ENCODE measurements at regions not wholly inside any gene's neighbourhood (a gene's known extent, or its start where the extent isn't known, plus 50 kb on each side); places are given as distances from the start of the nearest gene placed in this dataset.

GRCh38 chr18:78812067-78812466 is 167.6 kb upstream of the SALL3 start:
- peaks cover 8% of the 10 kb centered on the region for H3K27me3 Mint-ChIP-seq (ENCODE audit: low read depth)
- H3K36me3 Mint-ChIP-seq (ENCODE audit: insufficient read depth in 2 of 2) = no peaks in the 10 kb centered on the region
- no peak overlapping the region for H3K4me3 Mint-ChIP-seq
- ATAC-seq (replicated peaks in 1 of 2) (no peak), DNase-seq (no peak)
- H3K9me3 Mint-ChIP-seq = peaks cover 3 to 6% of the 10 kb centered on the region in 2 donors
- no peaks in the 10 kb centered on the region for H3K4me1 Mint-ChIP-seq (ENCODE audit: low read depth)
- H3K27ac Mint-ChIP-seq = no peak overlapping the region

GRCh38 chr18:78813156-78813555 is 166.5 kb upstream of the SALL3 start:
- ATAC-seq (replicated peaks in 1 of 2) (no peak), DNase-seq (no peak)
- Mint-ChIP-seq H3K4me1 (ENCODE audit: low read depth) (no peaks in the 10 kb centered on the region), H3K27ac (no peak overlapping the region), H3K27me3 (ENCODE audit: low read depth) (peaks cover 8% of the 10 kb centered on the region), H3K36me3 (ENCODE audit: insufficient read depth in 2 of 2) (no peaks in the 10 kb centered on the region), H3K4me3 (no peak overlapping the region), H3K9me3 (peaks cover 3 to 6% of the 10 kb centered on the region in 2 donors)

- ATAC-seq (replicated peaks in 1 of 2) (no peak), DNase-seq (no peak)
- Mint-ChIP-seq H3K4me1 (ENCODE audit: low read depth) (no peaks in the 10 kb centered on the region), H3K9me3 (peaks cover 3 to 6% of the 10 kb centered on the region in 2 donors), H3K4me3 (no peak overlapping the region), H3K36me3 (ENCODE audit: insufficient read depth in 2 of 2) (no peaks in the 10 kb centered on the region), H3K27ac (no peak overlapping the region), H3K27me3 (ENCODE audit: low read depth) (peaks cover 8% of the 10 kb centered on the region)
Measured at GRCh38 chr18:78813936-78814710, 165.5 kb upstream of the SALL3 start.

GRCh38 chr18:78814766-78815165 is 164.9 kb upstream of the SALL3 start:
- Mint-ChIP-seq H3K36me3 (ENCODE audit: insufficient read depth in 2 of 2) (no peaks in the 10 kb centered on the region), H3K4me1 (ENCODE audit: low read depth) (no peaks in the 10 kb centered on the region), H3K9me3 (peaks cover 3 to 4% of the 10 kb centered on the region in 2 donors), H3K27me3 (ENCODE audit: low read depth) (peaks cover 8% of the 10 kb centered on the region), H3K27ac (no peak overlapping the region), H3K4me3 (no peak overlapping the region)
- DNase-seq (no peak), ATAC-seq (replicated peaks in 1 of 2) (no peak)

GRCh38 chr18:78816114-78816513 is 163.5 kb upstream of the SALL3 start:
- H3K27me3 Mint-ChIP-seq (ENCODE audit: low read depth) = peaks cover 8% of the 10 kb centered on the region
- no peak overlapping the region for H3K27ac Mint-ChIP-seq
- no peaks in the 10 kb centered on the region for H3K36me3 Mint-ChIP-seq (ENCODE audit: insufficient read depth in 2 of 2)

GRCh38 chr18:78816916-78817315 is 162.7 kb upstream of the SALL3 start:
- Mint-ChIP-seq H3K36me3 (ENCODE audit: insufficient read depth in 2 of 2) (no peaks in the 10 kb centered on the region), H3K9me3 (no peaks in the 10 kb centered on the region), H3K27me3 (ENCODE audit: low read depth) (peaks cover 8% of the 10 kb centered on the region), H3K27ac (no peak overlapping the region), H3K4me3 (no peak overlapping the region), H3K4me1 (ENCODE audit: low read depth) (no peaks in the 10 kb centered on the region)
- no peak for DNase-seq
- no peak for ATAC-seq (replicated peaks in 1 of 2)

More at GRCh38 chr18:78816114-78816513, 163.5 kb upstream of the SALL3 start:
- Mint-ChIP-seq H3K4me3 (no peak overlapping the region), H3K4me1 (ENCODE audit: low read depth) (no peaks in the 10 kb centered on the region), H3K9me3 (no peaks in the 10 kb centered on the region)
- no peak for ATAC-seq (replicated peaks in 1 of 2)
- DNase-seq = no peak

- Mint-ChIP-seq H3K27ac (no peak overlapping the region), H3K27me3 (ENCODE audit: low read depth) (peaks cover 8% of the 10 kb centered on the region), H3K4me1 (ENCODE audit: low read depth) (no peaks in the 10 kb centered on the region), H3K9me3 (no peaks in the 10 kb centered on the region), H3K36me3 (ENCODE audit: insufficient read depth in 2 of 2) (no peaks in the 10 kb centered on the region), H3K4me3 (no peak overlapping the region)
- ATAC-seq (replicated peaks in 1 of 2) (no peak), DNase-seq (no peak)
Measured at GRCh38 chr18:78818495-78818894, 161.1 kb upstream of the SALL3 start.

GRCh38 chr18:78818961-78819360 is 160.7 kb upstream of the SALL3 start:
- no peaks in the 10 kb centered on the region for H3K36me3 Mint-ChIP-seq (ENCODE audit: insufficient read depth in 2 of 2)
- H3K27me3 Mint-ChIP-seq (ENCODE audit: low read depth) = peaks cover 8% of the 10 kb centered on the region
- no peak overlapping the region for H3K4me3 Mint-ChIP-seq
- H3K4me1 Mint-ChIP-seq (ENCODE audit: low read depth) = no peaks in the 10 kb centered on the region
- ATAC-seq (replicated peaks in 1 of 2) = no peak
- no peaks in the 10 kb centered on the region for H3K9me3 Mint-ChIP-seq
- no peak overlapping the region for H3K27ac Mint-ChIP-seq
- DNase-seq = no peak

- peaks cover 3% of the 10 kb centered on the region for H3K27me3 Mint-ChIP-seq (ENCODE audit: low read depth)
Measured at GRCh38 chr18:78820161-78820834, 159.3 kb upstream of the SALL3 start.

GRCh38 chr18:78821396-78821795 is 158.2 kb upstream of the SALL3 start:
- Mint-ChIP-seq H3K36me3 (ENCODE audit: insufficient read depth in 2 of 2) (no peaks in the 10 kb centered on the region), H3K27ac (no peak overlapping the region), H3K9me3 (no peaks in the 10 kb centered on the region), H3K27me3 (ENCODE audit: low read depth) (no peaks in the 10 kb centered on the region), H3K4me3 (no peak overlapping the region), H3K4me1 (ENCODE audit: low read depth) (no peaks in the 10 kb centered on the region)
- ATAC-seq (replicated peaks in 1 of 2) = no peak
- no peak for DNase-seq

More at GRCh38 chr18:78820161-78820834, 159.3 kb upstream of the SALL3 start:
- Mint-ChIP-seq H3K9me3 (no peaks in the 10 kb centered on the region), H3K4me1 (ENCODE audit: low read depth) (no peaks in the 10 kb centered on the region), H3K36me3 (ENCODE audit: insufficient read depth in 2 of 2) (no peaks in the 10 kb centered on the region), H3K27ac (no peak overlapping the region), H3K4me3 (no peak overlapping the region)
- no peak for ATAC-seq (replicated peaks in 1 of 2)
- no peak for DNase-seq

- no peaks in the 10 kb centered on the region for H3K36me3 Mint-ChIP-seq (ENCODE audit: insufficient read depth in 2 of 2)
- H3K27me3 Mint-ChIP-seq (ENCODE audit: low read depth) = no peaks in the 10 kb centered on the region
- no peaks in the 10 kb centered on the region for H3K4me1 Mint-ChIP-seq (ENCODE audit: low read depth)
- DNase-seq = no peak
- no peak for ATAC-seq (replicated peaks in 1 of 2)
- no peaks in the 10 kb centered on the region for H3K9me3 Mint-ChIP-seq
- H3K27ac Mint-ChIP-seq = no peak overlapping the region
- no peak overlapping the region for H3K4me3 Mint-ChIP-seq
Measured at GRCh38 chr18:78822171-78822948, 157.3 kb upstream of the SALL3 start.

- H3K4me1 Mint-ChIP-seq (ENCODE audit: low read depth) = no peaks in the 10 kb centered on the region
- no peak overlapping the region for H3K4me3 Mint-ChIP-seq
- H3K9me3 Mint-ChIP-seq = no peaks in the 10 kb centered on the region
- H3K36me3 Mint-ChIP-seq (ENCODE audit: insufficient read depth in 2 of 2) = no peaks in the 10 kb centered on the region
- ATAC-seq (replicated peaks in 1 of 2) = no peak
- no peaks in the 10 kb centered on the region for H3K27me3 Mint-ChIP-seq (ENCODE audit: low read depth)
- DNase-seq = no peak
- no peak overlapping the region for H3K27ac Mint-ChIP-seq
Measured at GRCh38 chr18:78822949-78823285, 156.7 kb upstream of the SALL3 start.

GRCh38 chr18:78825168-78825567 is 154.4 kb upstream of the SALL3 start:
- Mint-ChIP-seq H3K36me3 (ENCODE audit: insufficient read depth in 2 of 2) (no peaks in the 10 kb centered on the region), H3K27ac (no peak overlapping the region)

More at GRCh38 chr18:78825168-78825567, 154.4 kb upstream of the SALL3 start:
- no peak for ATAC-seq (replicated peaks in 1 of 2)
- Mint-ChIP-seq H3K4me1 (ENCODE audit: low read depth) (no peaks in the 10 kb centered on the region), H3K27me3 (ENCODE audit: low read depth) (no peaks in the 10 kb centered on the region), H3K4me3 (no peak overlapping the region), H3K9me3 (no peaks in the 10 kb centered on the region)
- no peak for DNase-seq

Data from activated T-cell treated with anti-CD3 and anti-CD28 coated beads, Interleukin-2, amount 50 U/mL, for 72 hours (primary cell).